GM18498 (cell line): ENCODE measurements at regions not wholly inside any gene's neighbourhood (a gene's known extent, or its start where the extent isn't known, plus 50 kb on each side); places are given as distances from the start of the nearest gene placed in this dataset.
"Not testable (repeated sequence)": the region's sequence is repeated elsewhere in the genome, so short reads cannot be mapped to it uniquely, and the experiment has no call there.

ENCODE experiments used
- ATAC-seq: cut with Tn5 transposase; IDR thresholded peaks from one replicate; pipeline ENCODE4 v1.9.1; 2021; ENCODE audit warnings: mild to moderate bottlenecking, moderate library complexity; ENCODE audit not compliant: unreplicated experiment

DNA sequence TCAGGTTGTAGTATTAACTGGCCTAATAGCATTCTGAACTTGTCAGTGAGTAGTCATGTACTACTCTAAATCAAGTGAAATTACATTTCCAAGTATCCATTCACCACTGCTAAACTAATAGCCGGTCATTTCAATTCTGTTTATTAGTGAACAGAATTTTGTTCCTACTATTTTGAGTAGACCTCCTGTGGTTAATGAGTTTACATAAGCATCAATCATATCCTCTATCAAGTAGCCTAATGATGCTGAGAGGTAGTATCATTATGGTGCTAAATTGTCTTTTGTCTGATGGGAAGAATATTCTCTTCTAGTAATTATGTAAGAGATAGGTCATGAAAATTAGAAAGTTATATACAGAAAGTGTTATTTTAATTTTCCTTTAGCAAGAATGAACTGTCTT, 602.8 kb downstream of the KCNT2 start:
- no peak for ATAC-seq

DNA sequence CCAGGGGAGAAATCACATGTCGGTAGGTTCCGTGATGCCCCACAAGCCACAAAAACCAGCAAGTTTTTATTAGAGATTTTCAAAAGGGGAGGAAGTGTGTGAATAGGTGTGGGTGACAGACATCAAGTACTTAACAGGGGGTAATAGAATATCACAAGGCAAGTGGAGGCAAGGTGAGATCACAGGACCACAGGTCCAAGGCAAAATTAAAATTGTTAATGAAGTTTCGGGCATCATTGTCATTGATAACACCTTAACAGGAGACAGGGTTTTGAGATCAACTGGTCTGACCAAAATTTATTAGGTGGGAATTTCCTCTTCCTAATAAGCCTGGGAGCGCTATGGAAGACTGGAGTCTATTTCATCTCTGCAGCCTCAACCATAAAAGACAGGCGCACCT, 603.9 kb downstream of the KCNT2 start:
- not testable (repeated sequence) for ATAC-seq

DNA sequence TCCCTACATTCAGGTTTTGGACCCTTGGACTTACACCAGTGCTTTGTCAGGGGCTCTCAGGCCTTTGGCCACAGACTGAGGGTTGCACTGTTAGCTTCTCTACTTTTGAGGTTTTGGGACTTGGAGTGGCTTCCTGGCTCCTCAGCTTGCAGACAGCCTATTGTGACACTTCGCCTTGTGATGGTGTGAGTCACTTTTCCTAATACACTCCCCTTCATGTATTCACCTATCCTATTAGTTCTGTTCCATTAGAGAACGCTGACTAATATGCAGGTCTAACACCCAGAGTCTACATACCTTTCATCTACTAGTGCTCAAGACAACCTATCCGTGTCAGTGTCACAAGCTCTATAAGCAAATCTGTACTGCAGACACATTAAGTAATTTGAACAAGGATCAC, 605.3 kb downstream of the KCNT2 start:
- no peak for ATAC-seq

GRCh38 chr1:196002296-196002695, 605.9 kb downstream of the KCNT2 start:
- not testable (repeated sequence) for ATAC-seq

- no peak for ATAC-seq
Measured at GRCh38 chr1:196001188-196001587, 607.1 kb downstream of the KCNT2 start.

DNA sequence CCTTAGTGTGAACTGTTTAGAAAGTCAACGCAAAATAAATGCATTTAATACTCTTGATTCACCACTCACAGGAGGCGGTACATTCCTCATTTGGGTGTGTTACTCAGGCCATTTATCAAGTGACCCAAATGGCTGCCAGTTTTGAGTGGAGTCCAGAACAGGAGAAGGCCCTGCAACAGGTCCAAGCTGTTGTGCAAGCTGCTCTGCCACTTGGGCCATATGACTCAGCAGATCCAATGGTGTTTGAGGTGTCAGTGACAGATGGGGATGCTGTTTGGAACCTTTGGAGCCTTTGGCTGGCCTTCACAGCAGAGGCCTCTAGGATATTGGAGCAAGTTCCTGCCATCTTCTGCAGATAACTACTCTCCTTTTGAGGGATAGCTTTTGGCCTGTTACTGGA, 609.2 kb downstream of the KCNT2 start:
- ATAC-seq = no peak

GRCh38 chr1:195981448-195982139, 626.6 kb downstream of the KCNT2 start:
- ATAC-seq = no peak

- ATAC-seq = no peak
Measured at GRCh38 chr1:195979646-195980045, 628.6 kb downstream of the KCNT2 start.

DNA sequence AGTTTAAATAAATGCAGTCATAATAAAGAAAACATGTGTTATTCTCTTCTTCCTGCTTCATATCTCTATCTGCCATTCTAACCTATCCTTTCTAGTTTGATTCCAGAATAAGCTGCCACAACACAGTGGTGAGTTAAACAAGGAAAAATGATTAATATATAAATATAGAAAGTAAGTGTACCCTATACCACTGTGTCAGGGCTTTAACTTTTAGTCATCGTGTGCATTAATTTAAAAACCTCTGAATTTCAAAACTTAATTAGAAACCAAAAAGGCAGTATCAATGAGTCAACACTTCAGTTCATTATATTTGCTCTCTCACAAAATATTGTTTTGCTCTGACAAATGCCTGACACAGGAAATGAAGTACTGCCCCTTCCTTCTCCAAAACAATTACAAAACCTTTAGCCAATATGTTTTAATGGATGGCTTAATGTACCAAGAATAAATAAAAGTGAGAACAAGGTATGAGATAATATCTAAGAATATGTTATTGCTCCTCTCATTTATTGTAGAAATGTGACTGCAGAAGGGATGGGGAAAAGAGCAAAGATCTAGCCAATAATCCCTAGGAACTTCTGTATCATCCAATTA, 634.8 kb downstream of the KCNT2 start:
- ATAC-seq = no peak

DNA sequence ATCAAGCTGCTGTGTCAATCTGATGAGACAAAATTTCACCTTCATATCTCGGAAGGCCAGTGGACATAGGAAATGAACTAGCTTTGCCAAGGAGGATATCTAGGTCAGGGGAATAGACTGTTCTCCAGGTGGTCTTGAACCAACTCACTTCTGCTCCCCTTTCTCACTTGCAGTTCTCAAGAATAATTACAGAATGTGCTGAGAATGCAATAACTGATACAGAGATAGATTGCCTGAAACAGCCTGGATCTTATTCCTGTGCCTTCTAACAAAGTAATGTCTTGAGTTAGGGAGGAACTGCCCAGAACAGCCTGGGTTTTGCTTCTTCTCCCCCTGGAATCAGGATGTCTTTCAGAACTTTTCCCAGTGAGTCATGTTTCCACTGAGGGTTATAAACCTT, 636.7 kb downstream of the KCNT2 start:
- no peak for ATAC-seq

GRCh38 chr1:195970209-195970608, 638.0 kb downstream of the KCNT2 start:
- no peak for ATAC-seq

GRCh38 chr1:195965475-195965874, 642.8 kb downstream of the KCNT2 start:
- ATAC-seq = no peak

DNA sequence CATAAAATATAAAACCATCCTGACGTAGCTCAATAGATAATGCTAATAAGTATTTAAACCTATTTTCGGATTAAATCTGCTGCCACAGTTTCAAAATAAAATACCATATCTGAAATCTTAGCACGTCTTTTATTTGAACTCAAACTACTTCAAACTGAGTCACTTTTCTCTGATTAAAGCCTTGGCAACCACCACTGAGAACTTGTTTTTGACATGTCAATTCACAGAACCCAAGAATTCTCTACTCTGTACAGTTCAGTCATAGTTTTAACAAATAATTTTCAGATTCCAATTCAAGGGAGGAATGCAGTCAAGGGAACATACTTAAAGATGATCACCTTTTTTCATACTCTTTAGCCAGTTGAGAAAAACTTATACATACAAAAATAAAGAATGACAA, 643.2 kb downstream of the KCNT2 start:
- no peak for ATAC-seq

DNA sequence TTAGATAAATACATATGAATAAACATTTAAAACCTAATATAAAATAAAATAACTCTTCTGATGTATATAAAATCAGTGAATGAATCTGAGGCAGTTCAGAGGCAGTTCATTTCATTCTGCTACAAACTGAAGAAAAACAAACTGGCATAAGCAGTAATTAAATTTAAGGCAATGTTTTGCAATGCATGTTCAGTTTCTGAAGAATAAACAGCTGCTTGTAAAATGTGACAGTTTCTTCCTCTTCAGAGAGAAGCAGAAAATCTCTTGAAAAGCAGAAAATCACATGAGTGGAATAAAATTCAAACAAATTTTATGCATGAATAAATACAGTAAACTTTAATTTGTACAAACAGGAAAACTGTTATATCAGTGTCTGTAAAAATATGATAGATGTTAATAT, 643.7 kb downstream of the KCNT2 start:
- ATAC-seq = no peak

GRCh38 chr1:195962051-195962450, 646.2 kb downstream of the KCNT2 start:
- ATAC-seq = no peak

GRCh38 chr1:195960580-195960979, 647.7 kb downstream of the KCNT2 start:
- no peak for ATAC-seq

- ATAC-seq = no peak
Measured at GRCh38 chr1:195958131-195958530, 650.1 kb downstream of the KCNT2 start.

GRCh38 chr1:195956845-195957244, 651.4 kb downstream of the KCNT2 start:
- ATAC-seq = no peak

GRCh38 chr1:195954848-195955247, 653.4 kb downstream of the KCNT2 start:
- ATAC-seq = no peak

DNA sequence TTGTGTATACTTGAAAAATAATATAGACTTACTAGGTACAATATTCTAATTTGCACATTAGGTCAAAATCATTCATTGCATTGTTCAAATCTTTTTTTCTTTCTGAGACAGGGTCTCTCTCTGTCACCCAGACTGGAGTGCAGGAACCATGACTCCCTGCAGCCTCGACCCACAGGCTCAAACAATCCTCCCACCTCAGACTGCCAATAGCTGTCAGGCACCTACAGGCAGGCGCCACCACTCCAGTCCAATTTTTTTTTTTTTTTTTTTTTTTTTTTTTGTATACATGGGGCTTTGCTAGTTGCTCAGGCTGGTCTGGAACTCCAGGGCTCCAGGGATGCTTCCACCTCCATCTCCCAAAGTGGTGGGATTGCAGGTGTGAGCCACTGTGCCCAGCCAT, 656.9 kb downstream of the KCNT2 start:
- ATAC-seq = no peak

DNA sequence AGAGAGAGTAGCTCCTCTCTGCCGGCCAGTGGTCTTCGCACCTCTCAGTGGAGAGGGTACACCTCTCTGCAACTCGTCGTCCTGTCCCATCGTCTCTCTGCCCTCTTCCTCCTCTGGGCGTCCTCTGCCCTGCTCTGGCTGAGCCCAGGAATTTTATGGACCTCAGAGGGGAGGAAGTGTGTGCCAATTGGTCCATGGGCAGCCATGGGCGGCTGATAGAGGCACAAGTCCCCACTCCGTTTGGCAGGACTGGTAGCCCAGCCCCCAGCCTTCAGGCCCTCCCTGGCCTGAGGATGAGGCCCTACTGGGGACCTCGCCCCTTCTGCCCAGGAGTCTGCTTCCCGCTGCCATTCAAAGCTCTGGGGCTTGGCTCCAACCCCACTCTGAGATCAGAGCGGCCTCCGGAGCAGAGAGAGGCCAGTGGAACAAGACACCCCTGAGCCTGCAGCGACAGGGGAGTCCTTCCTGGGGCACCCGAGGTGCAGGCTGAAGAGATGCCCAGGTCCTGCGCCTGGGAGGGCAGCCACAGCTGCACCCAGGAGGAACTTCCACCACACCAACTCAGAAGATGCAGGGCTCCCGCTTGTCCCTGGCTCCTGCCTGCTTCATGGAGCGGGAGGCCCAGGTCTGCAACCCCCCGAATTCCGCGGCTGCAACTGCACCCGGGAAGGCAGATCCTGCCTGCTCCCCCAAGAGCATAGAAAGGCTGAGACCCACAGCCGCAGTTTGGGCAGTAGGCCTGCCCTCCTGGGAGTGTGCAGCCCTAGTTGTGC, 659.9 kb downstream of the KCNT2 start:
- no peak for ATAC-seq

DNA sequence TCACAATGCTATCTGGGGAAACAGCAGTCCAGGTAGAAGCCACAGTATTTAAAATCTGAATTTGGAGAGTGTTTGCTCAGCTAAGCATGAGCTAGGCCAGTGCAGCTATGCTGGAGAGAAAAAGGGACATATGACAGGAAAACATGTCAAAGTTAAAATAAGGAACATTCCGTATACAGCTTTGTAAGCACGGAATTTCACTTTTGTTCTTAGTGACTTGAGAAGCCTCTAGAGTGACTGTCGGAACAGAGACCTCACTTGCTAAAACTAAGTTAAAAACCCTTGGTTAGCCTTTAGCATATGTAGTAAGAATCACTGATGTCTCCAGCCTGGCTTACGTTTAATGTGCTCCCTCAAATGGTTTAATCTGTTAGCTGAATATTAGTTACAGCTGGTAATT, 661.7 kb downstream of the KCNT2 start:
- ATAC-seq = no peak
